B cell (primary cell): ENCODE measurements at regions not wholly inside any gene's neighbourhood (a gene's known extent, or its start where the extent isn't known, plus 50 kb on each side); places are given as distances from the start of the nearest gene placed in this dataset.

Experiments
- EZH2 ChIP-seq: IDR thresholded peaks from 2 replicates; pipeline ENCODE4 v1.6.1; 2012; ENCODE audit warnings: borderline replicate concordance, low read depth, mild to moderate bottlenecking, moderate library complexity, low read length; ENCODE audit not compliant: insufficient read depth, poor library complexity, severe bottlenecking
- TF ChIP-seq, protein P1 (sequence below): fragments of 200-600 bp; IDR thresholded peaks from one replicate; pipeline ENCODE4 v1.8.0; 2022; ENCODE audit warnings: antibody characterized with exemption, mild to moderate bottlenecking

DNA sequence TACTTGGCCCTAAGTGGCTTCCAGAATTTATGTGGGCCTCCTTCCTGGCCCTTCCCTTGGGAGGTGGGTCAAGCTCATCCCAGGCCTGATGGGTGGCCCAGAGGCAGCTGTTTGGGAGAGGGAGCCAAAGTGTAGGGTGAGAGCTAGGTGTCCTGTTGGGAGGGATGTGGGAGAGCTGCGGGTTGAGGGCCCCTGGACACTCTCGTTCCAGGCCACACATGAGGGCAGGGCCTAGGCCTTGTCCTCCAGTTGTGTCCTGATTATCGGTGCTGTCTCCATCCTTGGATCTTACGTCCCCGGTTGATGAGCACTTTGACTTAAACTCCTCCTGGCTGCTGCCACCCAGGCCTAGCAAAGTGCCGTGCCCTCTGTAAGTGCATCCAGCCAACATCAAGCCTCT is 177.5 kb upstream of the VASH1 start:
- TF ChIP-seq, protein P1, sequence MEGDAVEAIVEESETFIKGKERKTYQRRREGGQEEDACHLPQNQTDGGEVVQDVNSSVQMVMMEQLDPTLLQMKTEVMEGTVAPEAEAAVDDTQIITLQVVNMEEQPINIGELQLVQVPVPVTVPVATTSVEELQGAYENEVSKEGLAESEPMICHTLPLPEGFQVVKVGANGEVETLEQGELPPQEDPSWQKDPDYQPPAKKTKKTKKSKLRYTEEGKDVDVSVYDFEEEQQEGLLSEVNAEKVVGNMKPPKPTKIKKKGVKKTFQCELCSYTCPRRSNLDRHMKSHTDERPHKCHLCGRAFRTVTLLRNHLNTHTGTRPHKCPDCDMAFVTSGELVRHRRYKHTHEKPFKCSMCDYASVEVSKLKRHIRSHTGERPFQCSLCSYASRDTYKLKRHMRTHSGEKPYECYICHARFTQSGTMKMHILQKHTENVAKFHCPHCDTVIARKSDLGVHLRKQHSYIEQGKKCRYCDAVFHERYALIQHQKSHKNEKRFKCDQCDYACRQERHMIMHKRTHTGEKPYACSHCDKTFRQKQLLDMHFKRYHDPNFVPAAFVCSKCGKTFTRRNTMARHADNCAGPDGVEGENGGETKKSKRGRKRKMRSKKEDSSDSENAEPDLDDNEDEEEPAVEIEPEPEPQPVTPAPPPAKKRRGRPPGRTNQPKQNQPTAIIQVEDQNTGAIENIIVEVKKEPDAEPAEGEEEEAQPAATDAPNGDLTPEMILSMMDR, result no peak
- no peak for TF ChIP-seq EZH2
